HG03066 (cell line): ENCODE measurements at regions not wholly inside any gene's neighbourhood (a gene's known extent, or its start where the extent isn't known, plus 50 kb on each side); places are given as distances from the start of the nearest gene placed in this dataset.
A peak's percentile ranks its signal among the peaks of the same experiment; 100 is the strongest.
"Not testable (repeated sequence)": the region's sequence is repeated elsewhere in the genome, so short reads cannot be mapped to it uniquely, and the experiment has no call there.

Experiments
- ATAC-seq: cut with Tn5 transposase; IDR thresholded peaks from one replicate; pipeline ENCODE4 v1.9.1; 2021; ENCODE audit warnings: low read depth; ENCODE audit not compliant: unreplicated experiment

GRCh38 chr7:142575351-142575750 lies 173.9 kb upstream of the PRSS1 start:
- not testable (repeated sequence) for ATAC-seq

DNA sequence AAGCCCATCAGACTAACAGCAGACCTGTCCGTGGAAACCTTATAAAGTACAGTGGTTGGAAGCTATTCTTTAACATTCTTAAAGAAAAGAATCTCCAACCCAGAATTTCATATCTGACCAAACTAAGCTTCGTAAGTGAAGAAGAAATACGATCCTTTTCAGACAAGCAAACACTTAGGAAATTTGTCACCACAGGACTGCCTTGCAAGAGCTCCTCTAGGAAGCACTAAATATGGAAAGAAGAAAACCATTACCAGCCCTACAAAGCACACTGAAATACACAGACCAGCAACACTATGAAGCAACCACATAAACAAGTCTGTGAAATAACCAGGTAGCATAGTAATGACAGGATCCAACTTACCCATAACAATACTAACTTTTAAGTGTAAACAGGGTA lies 177.7 kb upstream of the PRSS1 start:
- no peak for ATAC-seq

- ATAC-seq = no peak
These were observed 179.4 kb upstream of the PRSS1 start for GRCh38 chr7:142569851-142570250.

- ATAC-seq = no peak
These were observed 180.7 kb upstream of the PRSS1 start for GRCh38 chr7:142568435-142569097.

DNA sequence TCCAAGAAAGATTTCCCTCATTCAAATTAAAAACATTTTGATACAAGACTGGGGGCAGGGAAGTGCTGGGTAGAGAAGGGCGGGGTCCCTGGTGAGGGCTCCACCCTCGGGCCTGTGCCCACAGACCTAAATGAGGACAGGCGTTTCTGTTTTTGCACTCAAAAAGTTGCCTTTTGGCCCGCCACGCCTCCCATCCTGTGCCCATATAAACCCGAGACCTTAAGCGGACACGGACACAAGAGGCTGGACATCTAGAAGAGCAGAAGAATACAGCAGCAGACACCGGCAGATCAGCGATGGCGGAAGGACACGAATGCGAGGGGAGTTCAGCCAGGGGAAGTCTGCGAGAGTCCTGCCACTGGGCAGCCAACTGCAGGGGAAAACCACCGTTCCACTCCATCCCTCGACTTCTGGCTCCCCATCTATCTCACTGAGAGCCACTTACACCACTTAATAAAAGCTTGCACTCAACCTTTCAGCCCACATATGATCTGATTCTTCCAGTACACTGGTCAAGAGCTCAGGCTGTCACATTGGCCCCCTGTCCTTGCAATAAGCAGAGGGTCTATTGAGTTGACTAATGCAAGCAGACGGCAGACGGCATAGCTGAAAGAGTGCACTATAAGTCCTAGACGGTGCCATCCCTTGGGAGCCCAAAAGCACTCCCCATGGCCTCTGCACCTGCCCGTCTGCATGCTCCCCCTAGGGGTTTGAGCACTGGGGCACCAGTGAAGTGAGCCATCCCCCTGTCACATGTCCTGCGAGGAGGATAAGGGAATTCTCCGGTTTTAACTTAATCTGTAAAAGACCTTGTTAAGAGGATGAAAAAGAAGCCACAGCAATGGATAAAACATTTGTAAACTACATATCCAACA lies 181.8 kb upstream of the PRSS1 start:
- ATAC-seq = no peak

DNA sequence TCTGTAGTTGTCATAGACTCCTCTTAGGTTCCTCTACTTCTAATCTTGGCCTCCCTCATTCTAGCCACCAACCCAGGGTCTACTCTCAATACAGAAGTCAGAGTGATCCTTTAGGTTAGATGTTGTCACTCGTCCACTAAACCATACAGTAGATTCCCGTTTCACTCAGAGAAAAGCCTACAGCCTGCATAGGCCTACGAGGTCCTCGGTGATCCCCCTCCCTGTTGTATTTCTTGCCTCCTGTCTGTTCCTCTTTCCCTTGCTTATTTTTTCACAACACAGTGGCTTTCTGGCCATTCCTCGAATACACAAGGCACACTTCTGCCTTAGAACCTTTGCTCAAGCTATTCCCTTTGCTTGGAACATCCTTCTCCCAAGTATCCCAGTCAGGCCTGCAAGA lies 183.0 kb upstream of the PRSS1 start:
- ATAC-seq = no peak

DNA sequence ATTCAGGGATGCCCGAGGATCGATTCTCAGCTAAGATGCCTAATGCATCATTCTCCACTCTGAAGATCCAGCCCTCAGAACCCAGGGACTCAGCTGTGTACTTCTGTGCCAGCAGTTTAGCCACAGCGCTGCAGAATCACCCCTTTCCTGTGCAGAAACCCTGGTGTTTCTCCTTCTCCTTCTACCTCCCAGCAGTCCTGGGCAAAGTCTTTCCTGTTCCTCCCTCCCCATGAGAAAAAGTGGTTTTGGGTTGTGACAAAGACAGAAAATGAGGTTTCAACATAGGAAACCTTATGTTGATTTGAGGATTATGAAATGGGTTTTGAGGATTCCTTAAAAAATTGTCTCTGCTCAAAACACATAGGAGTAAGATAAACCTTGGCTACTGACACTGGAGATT lies 185.1 kb upstream of the PRSS1 start:
- not testable (repeated sequence) for ATAC-seq

GRCh38 chr7:142563470-142563869 lies 185.8 kb upstream of the PRSS1 start:
- no peak for ATAC-seq

DNA sequence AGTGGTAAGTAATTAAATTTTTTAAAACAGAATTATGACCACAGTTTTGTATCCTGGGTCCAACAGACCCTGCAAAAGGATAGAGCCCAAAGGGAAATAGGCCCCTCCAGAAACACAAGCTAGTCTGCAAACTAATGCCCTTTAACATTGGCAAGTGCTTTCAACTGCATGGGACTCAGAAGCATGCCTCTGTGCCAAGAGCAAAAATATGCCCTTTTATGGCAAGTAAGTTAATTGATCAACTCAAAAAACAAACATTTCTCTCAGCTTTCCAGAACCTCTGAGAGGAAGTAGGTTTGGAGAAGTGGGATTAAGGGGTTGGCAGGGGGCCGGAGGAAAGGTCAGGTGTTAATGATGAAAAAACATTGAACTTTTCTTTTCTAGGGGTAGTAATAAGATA lies 186.6 kb upstream of the PRSS1 start:
- ATAC-seq = no peak

DNA sequence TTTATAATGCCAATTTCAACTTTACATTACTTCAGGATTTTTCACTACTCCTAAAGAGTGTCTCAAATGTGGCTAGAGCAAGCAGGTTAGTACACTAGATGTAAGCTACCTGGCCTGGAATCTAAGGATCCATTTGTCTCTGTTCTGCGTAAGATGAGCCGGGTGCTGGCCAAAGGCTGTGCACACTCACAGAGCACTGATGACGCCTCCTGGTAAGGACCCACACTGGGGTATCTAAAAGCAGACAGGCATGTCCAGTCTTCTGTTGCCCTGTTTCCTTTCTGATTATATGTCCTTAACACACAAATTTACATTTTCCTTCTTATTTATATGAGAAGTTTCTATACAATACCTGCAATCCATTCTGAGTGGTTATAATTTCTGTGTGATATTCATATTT lies 187.9 kb upstream of the PRSS1 start:
- not testable (repeated sequence) for ATAC-seq

DNA sequence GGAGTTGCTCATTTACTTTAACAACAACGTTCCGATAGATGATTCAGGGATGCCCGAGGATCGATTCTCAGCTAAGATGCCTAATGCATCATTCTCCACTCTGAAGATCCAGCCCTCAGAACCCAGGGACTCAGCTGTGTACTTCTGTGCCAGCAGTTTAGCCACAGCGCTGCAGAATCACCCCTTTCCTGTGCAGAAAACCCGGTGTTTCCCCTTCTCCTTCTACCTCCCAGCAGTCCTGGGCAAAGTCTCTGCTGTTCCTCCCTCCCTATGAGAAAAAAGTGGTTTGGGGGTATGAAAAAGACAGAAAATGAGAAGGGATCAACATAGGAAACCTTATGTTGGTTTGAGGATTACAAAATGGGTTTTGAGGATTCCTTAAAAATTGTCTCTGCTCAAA lies 188.5 kb upstream of the PRSS1 start:
- ATAC-seq = not testable (repeated sequence)

DNA sequence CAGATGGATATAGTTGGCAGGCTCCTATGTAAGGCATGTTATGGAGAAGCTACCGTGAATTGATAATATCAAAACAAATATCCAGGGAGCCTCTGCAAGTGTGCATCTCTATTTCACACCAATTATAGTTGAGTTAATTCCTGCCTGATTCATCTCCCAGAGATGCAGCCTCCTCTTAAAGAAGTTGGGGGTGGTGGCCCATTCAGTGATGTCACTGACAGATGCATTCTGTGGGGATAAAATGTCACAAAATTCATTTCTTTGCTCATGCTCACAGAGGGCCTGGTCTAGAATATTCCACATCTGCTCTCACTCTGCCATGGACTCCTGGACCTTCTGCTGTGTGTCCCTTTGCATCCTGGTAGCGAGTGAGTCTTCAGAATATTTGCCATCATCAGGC lies 189.1 kb upstream of the PRSS1 start:
- no peak for ATAC-seq

- peak; percentile 90 for ATAC-seq
These were observed 191.2 kb upstream of the PRSS1 start for GRCh38 chr7:142557971-142558582.

DNA sequence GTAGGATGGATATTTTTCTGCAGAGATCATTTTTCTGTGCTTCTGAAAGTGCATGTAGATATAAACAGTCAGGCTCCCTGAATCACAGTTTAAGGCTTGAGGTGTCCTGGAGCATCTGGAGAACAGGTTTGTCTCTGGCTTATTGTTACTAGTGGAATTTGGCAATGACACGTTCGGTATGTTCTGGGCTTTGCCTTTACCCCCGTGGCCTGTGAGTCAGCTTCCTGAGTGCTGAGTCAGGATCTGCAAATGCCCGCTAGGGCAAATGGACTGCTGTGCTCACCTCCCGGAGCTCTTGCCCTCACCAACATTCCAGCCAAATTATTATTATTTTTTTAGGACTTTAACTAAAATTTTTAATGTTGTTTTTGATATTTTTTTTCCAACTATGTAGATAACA lies 192.5 kb upstream of the PRSS1 start:
- ATAC-seq = no peak

DNA sequence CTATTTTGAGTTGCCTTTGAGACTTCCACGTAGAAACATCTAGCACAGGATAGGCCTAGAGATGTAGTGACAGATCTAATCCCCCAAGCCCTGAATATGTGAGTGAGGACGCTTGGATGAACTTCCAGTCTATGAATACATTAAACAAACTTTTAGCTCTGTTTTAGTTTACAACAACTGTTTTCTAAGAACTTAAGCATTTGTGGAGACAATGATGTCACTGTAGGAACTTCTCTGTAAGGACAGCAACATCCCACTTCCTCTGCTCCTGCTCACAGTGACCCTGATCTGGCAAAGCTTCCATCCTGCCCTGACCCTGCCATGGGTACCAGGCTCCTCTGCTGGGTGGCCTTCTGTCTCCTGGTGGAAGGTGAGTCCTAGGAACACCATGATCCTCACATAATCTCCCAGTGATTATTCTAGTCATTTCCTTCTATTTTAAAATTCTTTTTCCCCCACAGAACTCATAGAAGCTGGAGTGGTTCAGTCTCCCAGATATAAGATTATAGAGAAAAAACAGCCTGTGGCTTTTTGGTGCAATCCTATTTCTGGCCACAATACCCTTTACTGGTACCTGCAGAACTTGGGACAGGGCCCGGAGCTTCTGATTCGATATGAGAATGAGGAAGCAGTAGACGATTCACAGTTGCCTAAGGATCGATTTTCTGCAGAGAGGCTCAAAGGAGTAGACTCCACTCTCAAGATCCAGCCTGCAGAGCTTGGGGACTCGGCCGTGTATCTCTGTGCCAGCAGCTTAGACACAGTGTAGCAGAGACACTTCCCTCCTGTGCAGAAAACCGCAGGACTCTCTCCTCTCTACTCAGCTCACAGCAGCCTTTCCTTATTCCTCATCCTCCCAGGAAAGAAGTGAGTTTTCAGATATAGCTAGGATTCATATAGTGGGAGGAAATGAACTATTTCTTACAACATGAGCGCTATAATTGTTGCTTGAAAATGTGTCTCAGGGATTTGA lies 194.4 kb upstream of the PRSS1 start:
- no peak for ATAC-seq

- ATAC-seq = no peak
These were observed 196.1 kb upstream of the PRSS1 start for GRCh38 chr7:142553216-142553615.

DNA sequence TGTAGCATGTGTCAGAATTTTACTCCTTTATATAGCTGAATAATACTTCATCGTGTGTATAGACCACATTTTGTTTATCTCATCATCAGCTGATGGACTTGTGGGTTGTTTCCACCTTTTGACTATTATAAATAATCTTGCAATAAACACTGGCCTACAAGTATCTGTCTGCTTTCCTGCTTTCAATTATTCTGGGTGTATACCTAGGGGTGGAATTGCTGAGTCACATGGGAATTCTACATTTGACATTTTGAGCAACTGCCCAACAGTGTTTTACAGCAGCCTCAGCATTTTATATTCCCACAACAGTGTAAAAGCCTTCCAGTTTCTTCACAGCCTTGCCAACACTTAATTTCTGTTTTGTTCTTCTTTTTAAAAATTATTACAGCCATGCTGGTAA lies 200.3 kb upstream of the PRSS1 start:
- no peak for ATAC-seq

DNA sequence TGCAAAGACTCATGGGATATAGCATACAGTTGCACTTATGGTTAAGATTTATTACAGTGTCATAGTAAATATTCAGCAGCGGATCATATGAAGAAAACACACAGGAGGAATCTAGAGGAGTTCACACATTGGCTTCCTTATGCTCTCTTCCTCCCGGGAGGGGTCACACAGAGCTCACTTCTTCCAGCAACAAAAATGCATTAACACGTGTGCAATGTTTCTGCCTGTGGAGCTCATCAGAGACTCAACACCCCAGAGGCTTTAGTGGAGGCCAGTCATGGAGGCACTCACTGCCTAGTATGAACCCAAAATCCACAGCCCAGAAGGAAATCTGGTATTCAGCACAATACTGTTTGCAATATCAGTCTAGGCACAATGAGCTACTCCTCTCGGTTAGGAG lies 202.8 kb upstream of the PRSS1 start:
- ATAC-seq = no peak

DNA sequence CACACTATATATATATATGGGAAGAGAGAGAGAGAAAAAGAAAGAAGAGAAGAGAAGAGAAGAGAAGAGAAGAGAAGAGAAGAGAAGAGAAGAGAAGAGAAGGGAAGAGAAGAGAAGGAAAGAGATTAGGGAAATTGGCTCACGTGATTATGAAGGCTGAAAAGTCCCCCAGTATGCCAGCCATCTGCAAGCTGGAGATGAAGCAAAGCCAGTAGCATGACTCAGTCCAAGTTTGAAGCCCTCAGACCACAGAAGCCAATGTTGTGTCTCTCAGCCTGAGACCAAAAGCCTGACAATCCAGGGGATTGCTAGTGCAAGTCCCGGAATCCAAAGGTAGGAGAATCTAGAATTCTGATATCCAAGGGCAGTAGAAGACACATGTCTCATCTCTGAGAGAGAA lies 206.3 kb upstream of the PRSS1 start:
- ATAC-seq = no peak

- ATAC-seq = no peak
These were observed 207.2 kb upstream of the PRSS1 start for GRCh38 chr7:142542105-142542504.

DNA sequence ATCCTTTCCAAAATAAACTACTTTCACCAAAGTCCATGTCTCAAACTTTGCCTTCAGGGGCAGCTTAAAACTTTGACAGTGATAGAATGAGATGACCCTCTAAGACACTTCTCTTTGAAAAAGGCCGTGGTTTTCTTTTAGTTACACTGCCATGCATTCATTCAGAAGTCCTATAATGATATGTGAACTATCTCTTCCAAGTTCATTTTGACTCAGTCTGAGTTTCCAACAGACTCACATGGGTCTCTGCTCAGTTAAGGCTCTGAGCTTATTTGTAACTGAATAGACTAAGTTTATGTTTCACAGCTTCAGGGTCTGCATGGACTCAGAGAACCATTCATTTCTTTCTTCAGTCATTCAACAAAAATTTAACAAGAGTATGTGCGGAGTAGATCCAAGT lies 208.9 kb upstream of the PRSS1 start:
- no peak for ATAC-seq
